Astrocyte (in vitro differentiated cells and primary cell): ENCODE measurements at regions not wholly inside any gene's neighbourhood (a gene's known extent, or its start where the extent isn't known, plus 50 kb on each side); places are given as distances from the start of the nearest gene placed in this dataset.

Source experiments
- EZH2 ChIP-seq: IDR thresholded peaks from 2 replicates; pipeline ENCODE4 v1.6.1; 2012; ENCODE audit warnings: mild to moderate bottlenecking, low read length, inconsistent platforms; ENCODE audit not compliant: insufficient read depth
- TF ChIP-seq, protein P1 (sequence below): IDR thresholded peaks from 2 replicates; pipeline ENCODE4 v1.5.1; 2011; ENCODE audit warnings: low read depth, mild to moderate bottlenecking, inconsistent platforms, low read length, moderate library complexity; ENCODE audit not compliant: insufficient read depth

DNA sequence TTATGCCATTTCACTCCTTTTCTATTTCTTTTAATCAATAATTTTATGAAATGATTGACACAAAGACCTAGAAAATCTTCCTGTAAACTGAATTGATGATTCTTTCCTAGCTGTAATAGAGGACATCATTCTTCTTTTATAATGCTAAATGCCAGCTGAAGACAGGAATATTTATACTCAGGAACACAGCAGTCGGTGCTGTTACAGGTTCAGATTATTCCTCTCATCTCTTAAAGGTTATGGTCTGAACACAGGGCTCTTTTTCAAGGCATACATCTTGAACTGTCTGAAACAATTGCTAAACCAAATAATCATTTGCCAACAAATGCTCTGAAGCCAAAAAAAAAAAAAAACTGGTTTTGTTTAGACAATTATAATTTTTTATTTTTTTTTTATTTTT, 305.0 kb upstream of the MMADHC start:
- TF ChIP-seq, protein P1, sequence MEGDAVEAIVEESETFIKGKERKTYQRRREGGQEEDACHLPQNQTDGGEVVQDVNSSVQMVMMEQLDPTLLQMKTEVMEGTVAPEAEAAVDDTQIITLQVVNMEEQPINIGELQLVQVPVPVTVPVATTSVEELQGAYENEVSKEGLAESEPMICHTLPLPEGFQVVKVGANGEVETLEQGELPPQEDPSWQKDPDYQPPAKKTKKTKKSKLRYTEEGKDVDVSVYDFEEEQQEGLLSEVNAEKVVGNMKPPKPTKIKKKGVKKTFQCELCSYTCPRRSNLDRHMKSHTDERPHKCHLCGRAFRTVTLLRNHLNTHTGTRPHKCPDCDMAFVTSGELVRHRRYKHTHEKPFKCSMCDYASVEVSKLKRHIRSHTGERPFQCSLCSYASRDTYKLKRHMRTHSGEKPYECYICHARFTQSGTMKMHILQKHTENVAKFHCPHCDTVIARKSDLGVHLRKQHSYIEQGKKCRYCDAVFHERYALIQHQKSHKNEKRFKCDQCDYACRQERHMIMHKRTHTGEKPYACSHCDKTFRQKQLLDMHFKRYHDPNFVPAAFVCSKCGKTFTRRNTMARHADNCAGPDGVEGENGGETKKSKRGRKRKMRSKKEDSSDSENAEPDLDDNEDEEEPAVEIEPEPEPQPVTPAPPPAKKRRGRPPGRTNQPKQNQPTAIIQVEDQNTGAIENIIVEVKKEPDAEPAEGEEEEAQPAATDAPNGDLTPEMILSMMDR = no peak
- no peak for TF ChIP-seq EZH2
